ENCODE measurements at regions not wholly inside any gene's neighbourhood (a gene's known extent, or its start where the extent isn't known, plus 50 kb on each side); places are given as distances from the start of the nearest gene placed in this dataset.
"Not testable (repeated sequence)": the region's sequence is repeated elsewhere in the genome, so short reads cannot be mapped to it uniquely, and the experiment has no call there.

- Histone ChIP-seq H3K9me3 (no peaks in the 10 kb centered on the region), H3K27me3 (ENCODE audit: low read depth) (no peaks in the 10 kb centered on the region), H3K4me1 (peaks cover 6% of the 10 kb centered on the region), H3K36me3 (replicated peaks) (no peaks in the 10 kb centered on the region), H3K4me3 (no peak overlapping the region)
- DNase-seq (ENCODE audit: low spot score in 2 of 2) = no peak
- in situ Hi-C loops (cut with MboI; ENCODE audit: low sequenced_read_pairs) = no loop called here
These were observed 142.5 kb upstream of the PREP start for GRCh38 chr6:105545228-105545920.

GRCh38 chr6:105539911-105540310 lies 137.0 kb upstream of the PREP start:
- Histone ChIP-seq H3K4me3 (no peak overlapping the region), H3K4me1 (peaks cover 20% of the 10 kb centered on the region), H3K36me3 (replicated peaks) (no peaks in the 10 kb centered on the region), H3K9me3 (no peaks in the 10 kb centered on the region), H3K27me3 (ENCODE audit: low read depth) (no peaks in the 10 kb centered on the region)
- DNase-seq (ENCODE audit: low spot score in 2 of 2) = no peak
- in situ Hi-C loops (cut with MboI; ENCODE audit: low sequenced_read_pairs) = no loop called here

GRCh38 chr6:105537981-105538578 lies 135.2 kb upstream of the PREP start:
- no peak overlapping the region for H3K4me3 ChIP-seq
- in situ Hi-C loops (cut with MboI; ENCODE audit: low sequenced_read_pairs) = no loop called here
- DNase-seq (ENCODE audit: low spot score in 2 of 2) = no peak
- no peaks in the 10 kb centered on the region for H3K9me3 ChIP-seq
- H3K4me1 ChIP-seq = peaks cover 20% of the 10 kb centered on the region
- H3K27me3 ChIP-seq (ENCODE audit: low read depth) = no peaks in the 10 kb centered on the region
- H3K36me3 ChIP-seq (replicated peaks) = no peaks in the 10 kb centered on the region

- DNase-seq (ENCODE audit: low spot score in 2 of 2) = peak; percentile 59 to 96
- no peaks in the 10 kb centered on the region for H3K36me3 ChIP-seq (replicated peaks)
- in situ Hi-C loops (cut with MboI; ENCODE audit: low sequenced_read_pairs) = no loop called here
- no peak overlapping the region for H3K4me3 ChIP-seq
- no peaks in the 10 kb centered on the region for H3K27me3 ChIP-seq (ENCODE audit: low read depth)
- no peaks in the 10 kb centered on the region for H3K9me3 ChIP-seq
- H3K4me1 ChIP-seq = peaks cover 18% of the 10 kb centered on the region
These were observed 134.1 kb upstream of the PREP start for GRCh38 chr6:105536961-105537360.

GRCh38 chr6:105533301-105533700 lies 130.4 kb upstream of the PREP start:
- in situ Hi-C loops (cut with MboI; ENCODE audit: low sequenced_read_pairs) = no loop called here
- Histone ChIP-seq H3K27me3 (ENCODE audit: low read depth) (no peaks in the 10 kb centered on the region), H3K4me3 (no peak overlapping the region), H3K36me3 (replicated peaks) (no peaks in the 10 kb centered on the region), H3K9me3 (no peaks in the 10 kb centered on the region), H3K4me1 (peaks cover 14% of the 10 kb centered on the region)
- DNase-seq (ENCODE audit: low spot score in 2 of 2) = no peak

GRCh38 chr6:105526225-105526872 lies 123.5 kb upstream of the PREP start:
- Histone ChIP-seq H3K9me3 (no peaks in the 10 kb centered on the region), H3K4me3 (no peak overlapping the region), H3K27me3 (ENCODE audit: low read depth) (no peaks in the 10 kb centered on the region), H3K4me1 (no peaks in the 10 kb centered on the region), H3K36me3 (replicated peaks) (no peaks in the 10 kb centered on the region)
- in situ Hi-C loops (cut with MboI; ENCODE audit: low sequenced_read_pairs) = no loop called here
- DNase-seq (ENCODE audit: low spot score in 2 of 2) = no peak

GRCh38 chr6:105522626-105523322 lies 119.9 kb upstream of the PREP start:
- in situ Hi-C loops (cut with MboI; ENCODE audit: low sequenced_read_pairs) = no loop called here
- no peaks in the 10 kb centered on the region for H3K27me3 ChIP-seq (ENCODE audit: low read depth)
- no peak for DNase-seq (ENCODE audit: low spot score in 2 of 2)
- H3K4me1 ChIP-seq = no peaks in the 10 kb centered on the region
- no peaks in the 10 kb centered on the region for H3K36me3 ChIP-seq (replicated peaks)
- no peaks in the 10 kb centered on the region for H3K9me3 ChIP-seq
- no peak overlapping the region for H3K4me3 ChIP-seq

GRCh38 chr6:105519954-105520353 lies 117.1 kb upstream of the PREP start:
- Histone ChIP-seq H3K4me3 (no peak overlapping the region), H3K36me3 (replicated peaks) (no peaks in the 10 kb centered on the region), H3K27me3 (ENCODE audit: low read depth) (no peaks in the 10 kb centered on the region), H3K4me1 (no peaks in the 10 kb centered on the region), H3K9me3 (no peaks in the 10 kb centered on the region)
- in situ Hi-C loops (cut with MboI; ENCODE audit: low sequenced_read_pairs) = no loop called here
- no peak for DNase-seq (ENCODE audit: low spot score in 2 of 2)

GRCh38 chr6:105518993-105519392 lies 116.1 kb upstream of the PREP start:
- H3K36me3 ChIP-seq (replicated peaks); H3K4me1 ChIP-seq; H3K27me3 ChIP-seq (ENCODE audit: low read depth); DNase-seq (ENCODE audit: low spot score in 2 of 2); H3K9me3 ChIP-seq; H3K4me3 ChIP-seq; in situ Hi-C loops (cut with MboI; ENCODE audit: low sequenced_read_pairs): not testable (repeated sequence)

GRCh38 chr6:105515054-105515453 lies 112.2 kb upstream of the PREP start:
- H3K9me3 ChIP-seq = no peaks in the 10 kb centered on the region
- H3K4me3 ChIP-seq = no peak overlapping the region
- H3K27me3 ChIP-seq (ENCODE audit: low read depth) = no peaks in the 10 kb centered on the region
- in situ Hi-C loops (cut with MboI; ENCODE audit: low sequenced_read_pairs) = no loop called here
- H3K36me3 ChIP-seq (replicated peaks) = no peaks in the 10 kb centered on the region
- no peaks in the 10 kb centered on the region for H3K4me1 ChIP-seq
- no peak for DNase-seq (ENCODE audit: low spot score in 2 of 2)

GRCh38 chr6:105514306-105514705 lies 111.4 kb upstream of the PREP start:
- no peaks in the 10 kb centered on the region for H3K27me3 ChIP-seq (ENCODE audit: low read depth)
- H3K9me3 ChIP-seq = no peaks in the 10 kb centered on the region
- H3K4me1 ChIP-seq = no peaks in the 10 kb centered on the region
- no peak overlapping the region for H3K4me3 ChIP-seq
- no peak for DNase-seq (ENCODE audit: low spot score in 2 of 2)
- no peaks in the 10 kb centered on the region for H3K36me3 ChIP-seq (replicated peaks)
- in situ Hi-C loops (cut with MboI; ENCODE audit: low sequenced_read_pairs) = no loop called here

GRCh38 chr6:105511639-105512038 lies 108.8 kb upstream of the PREP start:
- H3K36me3 ChIP-seq (replicated peaks) = no peaks in the 10 kb centered on the region
- H3K9me3 ChIP-seq = no peaks in the 10 kb centered on the region
- in situ Hi-C loops (cut with MboI; ENCODE audit: low sequenced_read_pairs) = no loop called here
- H3K4me3 ChIP-seq = no peak overlapping the region
- H3K27me3 ChIP-seq (ENCODE audit: low read depth) = no peaks in the 10 kb centered on the region
- peaks cover 5% of the 10 kb centered on the region; the same call in 1 of the 2 replicates for H3K4me1 ChIP-seq
- no peak for DNase-seq (ENCODE audit: low spot score in 2 of 2)

- DNase-seq (ENCODE audit: low spot score in 2 of 2) = no peak
- Histone ChIP-seq H3K27me3 (ENCODE audit: low read depth) (no peaks in the 10 kb centered on the region), H3K9me3 (no peaks in the 10 kb centered on the region), H3K4me1 (peaks cover 5% of the 10 kb centered on the region; the same call in 1 of the 2 replicates), H3K4me3 (no peak overlapping the region), H3K36me3 (replicated peaks) (no peaks in the 10 kb centered on the region)
- in situ Hi-C loops (cut with MboI; ENCODE audit: low sequenced_read_pairs) = no loop called here
These were observed 107.9 kb upstream of the PREP start for GRCh38 chr6:105510746-105511145.

Measured in HAP-1 (cell line).